Nephron progenitor cell (in vitro differentiated cells): ENCODE measurements at regions not wholly inside any gene's neighbourhood (a gene's known extent, or its start where the extent isn't known, plus 50 kb on each side); places are given as distances from the start of the nearest gene placed in this dataset.
"Not testable (repeated sequence)": the region's sequence is repeated elsewhere in the genome, so short reads cannot be mapped to it uniquely, and the experiment has no call there.

ENCODE experiments used
- DNase-seq: peaks from one replicate; pipeline ENCODE4 v3.0.0; 2021
- H3K27ac Mint-ChIP-seq: 2 replicates; pipeline ENCODE4 v1.8.0; 2021; ENCODE audit warnings: mild to moderate bottlenecking, moderate library complexity, mixed read lengths
- H3K27me3 Mint-ChIP-seq: 2 replicates; pipeline ENCODE4 v1.8.0; 2021; ENCODE audit warnings: mild to moderate bottlenecking, low read depth, mixed read lengths; ENCODE audit not compliant: poor library complexity
- H3K36me3 Mint-ChIP-seq: 2 replicates; pipeline ENCODE4 v1.8.0; 2021; ENCODE audit warnings: low read depth, mixed read lengths
- H3K4me1 Mint-ChIP-seq: 2 replicates; pipeline ENCODE4 v1.8.0; 2021; ENCODE audit warnings: mixed read lengths
- H3K4me3 Mint-ChIP-seq: 2 replicates; pipeline ENCODE4 v1.8.0; 2021; ENCODE audit warnings: mild to moderate bottlenecking, moderate library complexity, mixed read lengths
- H3K9me3 Mint-ChIP-seq: 2 replicates; pipeline ENCODE4 v1.8.0; 2021; ENCODE audit warnings: mild to moderate bottlenecking, moderate library complexity, mixed read lengths
- TF ChIP-seq, protein P1 (sequence below): fragments of 200-600 bp; sonication (generic); IDR thresholded peaks from 2 replicates; pipeline ENCODE4 v1.5.0; 2021; ENCODE audit warnings: antibody characterized with exemption

DNA sequence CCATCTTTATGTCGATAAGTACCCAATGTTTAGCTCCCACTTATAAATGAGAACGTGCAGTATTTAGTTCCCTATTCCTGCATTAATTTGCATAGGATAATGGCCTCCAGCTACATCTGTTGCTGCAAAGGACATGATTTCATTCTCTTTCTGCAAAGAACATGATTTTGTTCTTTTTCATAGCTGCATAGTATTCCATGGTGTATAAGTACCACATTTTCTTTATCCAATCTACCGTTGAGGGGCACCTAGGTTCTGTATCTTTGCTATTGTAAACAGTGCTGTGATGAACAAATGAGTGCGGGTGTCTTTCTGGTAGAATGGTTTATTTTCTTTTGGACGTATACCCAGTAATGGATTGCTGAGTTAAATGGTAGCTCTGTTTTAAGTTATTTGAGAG, 63.0 kb downstream of the HLX start:
- peaks cover 20% of the 10 kb centered on the region for H3K9me3 Mint-ChIP-seq
- peaks cover 21% of the 10 kb centered on the region for H3K4me1 Mint-ChIP-seq
- no peak for DNase-seq
- no peaks in the 10 kb centered on the region for H3K27me3 Mint-ChIP-seq
- H3K36me3 Mint-ChIP-seq: no peaks in the 10 kb centered on the region
- no peak overlapping the region for H3K27ac Mint-ChIP-seq
- TF ChIP-seq, protein P1, sequence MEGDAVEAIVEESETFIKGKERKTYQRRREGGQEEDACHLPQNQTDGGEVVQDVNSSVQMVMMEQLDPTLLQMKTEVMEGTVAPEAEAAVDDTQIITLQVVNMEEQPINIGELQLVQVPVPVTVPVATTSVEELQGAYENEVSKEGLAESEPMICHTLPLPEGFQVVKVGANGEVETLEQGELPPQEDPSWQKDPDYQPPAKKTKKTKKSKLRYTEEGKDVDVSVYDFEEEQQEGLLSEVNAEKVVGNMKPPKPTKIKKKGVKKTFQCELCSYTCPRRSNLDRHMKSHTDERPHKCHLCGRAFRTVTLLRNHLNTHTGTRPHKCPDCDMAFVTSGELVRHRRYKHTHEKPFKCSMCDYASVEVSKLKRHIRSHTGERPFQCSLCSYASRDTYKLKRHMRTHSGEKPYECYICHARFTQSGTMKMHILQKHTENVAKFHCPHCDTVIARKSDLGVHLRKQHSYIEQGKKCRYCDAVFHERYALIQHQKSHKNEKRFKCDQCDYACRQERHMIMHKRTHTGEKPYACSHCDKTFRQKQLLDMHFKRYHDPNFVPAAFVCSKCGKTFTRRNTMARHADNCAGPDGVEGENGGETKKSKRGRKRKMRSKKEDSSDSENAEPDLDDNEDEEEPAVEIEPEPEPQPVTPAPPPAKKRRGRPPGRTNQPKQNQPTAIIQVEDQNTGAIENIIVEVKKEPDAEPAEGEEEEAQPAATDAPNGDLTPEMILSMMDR: no peak
- H3K4me3 Mint-ChIP-seq: no peak overlapping the region

DNA sequence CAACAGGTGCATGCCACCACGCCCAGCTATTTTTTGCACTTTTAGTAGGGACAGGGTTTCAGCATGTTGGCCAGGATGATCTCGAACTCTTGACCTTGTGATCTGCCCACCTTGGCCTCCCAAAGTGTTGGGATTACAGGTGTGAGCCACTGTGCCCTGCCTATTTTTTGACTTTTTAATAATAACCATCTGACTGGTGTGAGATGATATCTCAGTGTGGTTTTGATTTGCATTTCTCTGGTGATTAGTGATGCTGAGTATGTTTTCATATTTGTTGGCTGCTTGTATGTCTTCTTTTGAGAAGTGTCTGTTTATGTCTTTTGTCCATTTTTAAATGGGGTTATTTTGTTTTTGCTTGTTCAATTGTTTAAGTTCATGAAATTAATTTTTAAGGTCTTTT, 63.7 kb downstream of the HLX start:
- H3K4me1 Mint-ChIP-seq: peaks cover 21% of the 10 kb centered on the region

DNA sequence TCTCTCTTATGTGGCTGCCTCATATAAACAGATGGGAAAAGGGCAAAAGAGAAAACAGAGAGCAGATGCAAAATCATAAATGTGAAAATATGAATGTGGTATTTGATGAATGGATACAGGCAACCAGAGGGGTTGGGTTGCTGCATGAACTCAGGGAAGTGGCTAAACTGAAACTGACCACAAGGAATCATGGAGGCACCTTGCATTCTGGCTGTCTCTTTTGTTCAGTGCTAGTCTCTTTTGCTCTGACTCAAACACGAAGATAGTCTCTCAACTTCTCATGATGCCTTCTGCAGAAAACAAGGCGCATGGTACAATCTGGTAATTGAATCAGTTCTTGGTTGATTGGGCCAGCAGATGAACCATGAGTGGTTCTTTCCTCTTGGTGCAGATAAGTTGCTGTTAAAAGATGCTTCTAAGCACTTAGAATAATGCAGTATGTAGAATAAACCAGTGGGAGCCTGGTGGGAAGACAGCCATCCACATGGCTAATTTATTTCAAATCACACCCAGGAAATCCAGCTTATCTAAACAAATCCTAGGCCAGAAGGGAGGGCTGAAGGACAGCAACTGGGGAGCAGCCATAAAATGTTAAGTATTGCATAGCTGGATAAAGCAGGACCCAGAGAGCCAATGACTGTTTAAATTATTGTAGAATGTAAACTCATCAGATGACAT, 64.2 kb downstream of the HLX start:
- TF ChIP-seq, protein P1: no peak
- Mint-ChIP-seq H3K4me1 (peaks cover 21% of the 10 kb centered on the region), H3K4me3 (no peak overlapping the region), H3K9me3 (peaks cover 31% of the 10 kb centered on the region), H3K27me3 (no peaks in the 10 kb centered on the region), H3K27ac (peak overlapping the region; percentile 52), H3K36me3 (no peaks in the 10 kb centered on the region)
- no peak for DNase-seq

More for the DNA sequence above, 63.7 kb downstream of the HLX start:
- not testable (repeated sequence) for H3K36me3 Mint-ChIP-seq, H3K27me3 Mint-ChIP-seq, H3K27ac Mint-ChIP-seq, H3K4me3 Mint-ChIP-seq, DNase-seq
- peaks cover 26% of the 10 kb centered on the region for H3K9me3 Mint-ChIP-seq

DNA sequence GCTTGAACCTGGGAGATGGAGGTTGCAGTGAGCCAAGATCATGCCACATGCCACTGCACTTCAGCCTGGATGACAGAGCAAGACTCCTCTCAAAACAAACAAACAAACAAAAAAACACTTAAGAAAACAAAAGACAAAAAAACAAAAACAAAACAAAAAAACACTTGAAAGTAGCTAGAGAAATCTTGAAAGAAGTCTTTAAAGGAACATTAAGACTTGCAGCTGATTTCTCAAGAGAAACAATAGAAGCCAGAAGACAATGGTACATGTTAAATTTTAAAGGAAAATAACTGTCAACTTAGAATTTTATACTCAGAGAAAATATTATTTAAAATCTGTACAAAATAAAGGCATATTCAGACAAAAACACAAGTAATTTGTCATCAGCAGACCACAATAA, 71.3 kb downstream of the HLX start:
- Mint-ChIP-seq H3K27me3 (peaks cover 6% of the 10 kb centered on the region), H3K36me3 (peaks cover 15% of the 10 kb centered on the region), H3K9me3 (peaks cover 51% of the 10 kb centered on the region), H3K27ac (no peak overlapping the region), H3K4me3 (no peak overlapping the region), H3K4me1 (peaks cover 15% of the 10 kb centered on the region)
- no peak for DNase-seq
- TF ChIP-seq, protein P1: no peak

DNA sequence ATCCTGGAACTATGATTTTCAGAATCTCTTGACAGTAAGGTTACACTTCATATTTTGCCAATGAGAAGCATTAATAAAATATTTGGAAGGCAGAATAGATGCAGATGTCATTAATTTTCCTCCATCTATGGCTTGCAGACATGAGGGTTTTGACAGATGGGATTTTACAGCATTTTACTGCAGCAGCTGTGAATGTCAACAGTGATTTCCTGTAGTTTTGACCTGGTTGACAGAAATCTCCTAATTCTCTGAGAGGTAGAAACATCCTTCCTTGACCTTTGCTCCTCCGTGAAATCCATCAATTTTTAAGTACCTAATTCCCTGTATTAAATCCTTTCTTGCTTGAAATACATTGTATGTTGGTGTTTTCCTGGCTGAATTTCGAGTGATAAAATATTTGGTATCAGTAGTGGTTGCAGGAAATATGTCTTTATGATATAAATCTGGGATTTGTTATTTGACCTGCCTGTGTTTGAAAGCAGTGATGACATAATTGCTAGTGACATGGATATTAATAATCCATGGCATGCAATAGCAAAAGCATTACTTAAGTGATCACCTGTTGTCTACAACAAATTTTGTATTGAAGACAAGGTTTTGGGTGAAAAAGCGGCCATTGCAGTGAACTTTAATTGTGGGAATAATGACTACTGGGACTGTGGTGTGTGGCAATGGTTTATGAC, 73.9 kb downstream of the HLX start:
- peaks cover 10% of the 10 kb centered on the region for H3K27me3 Mint-ChIP-seq
- H3K4me1 Mint-ChIP-seq: peaks cover 14% of the 10 kb centered on the region
- H3K9me3 Mint-ChIP-seq: peaks cover 35% of the 10 kb centered on the region
- H3K4me3 Mint-ChIP-seq: no peak overlapping the region
- peaks cover 15% of the 10 kb centered on the region for H3K36me3 Mint-ChIP-seq
- H3K27ac Mint-ChIP-seq: no peak overlapping the region
- no peak for DNase-seq
- TF ChIP-seq, protein P1: no peak

DNA sequence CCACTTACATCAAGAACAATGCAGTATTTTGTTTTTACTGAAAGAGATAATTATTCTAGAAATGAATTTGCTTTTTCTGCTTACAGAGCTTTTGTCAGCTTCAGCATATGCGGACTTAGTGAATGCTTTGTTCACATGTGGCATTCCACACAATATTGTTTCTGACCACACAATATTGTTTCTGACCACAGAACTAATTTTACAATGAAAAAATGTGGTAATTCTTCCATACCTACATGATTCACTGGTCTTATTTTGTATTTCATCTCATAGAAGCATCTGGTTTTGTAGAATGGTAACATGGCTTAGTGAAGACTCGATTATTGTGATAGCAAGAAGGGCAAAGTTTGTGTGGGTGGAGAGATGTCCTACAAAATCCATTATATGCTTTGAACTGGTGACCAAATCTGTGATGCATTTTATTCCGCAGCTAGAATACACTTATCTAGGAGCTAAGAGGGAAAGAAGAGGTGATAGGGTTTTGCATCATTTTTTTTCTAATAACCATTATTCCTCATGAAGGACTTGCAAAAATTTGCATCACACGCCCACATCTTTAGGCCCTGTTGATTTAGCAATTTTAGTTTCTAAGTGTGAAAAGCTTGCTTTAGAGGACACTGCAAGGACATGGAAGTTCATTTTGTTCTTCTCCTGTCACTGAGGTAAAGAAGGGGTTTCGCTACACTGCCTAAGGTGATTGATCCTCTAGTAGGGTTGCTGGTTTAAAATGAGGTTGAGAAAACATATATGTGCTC, 75.3 kb downstream of the HLX start:
- H3K4me3 Mint-ChIP-seq: no peak overlapping the region
- peaks cover 21% of the 10 kb centered on the region for H3K9me3 Mint-ChIP-seq
- peaks cover 10% of the 10 kb centered on the region for H3K36me3 Mint-ChIP-seq
- no peak for DNase-seq
- peaks cover 10% of the 10 kb centered on the region for H3K27me3 Mint-ChIP-seq
- no peak overlapping the region for H3K27ac Mint-ChIP-seq
- H3K4me1 Mint-ChIP-seq: peaks cover 14% of the 10 kb centered on the region
- TF ChIP-seq, protein P1: no peak
